ENCODE measurements at regions not wholly inside any gene's neighbourhood (a gene's known extent, or its start where the extent isn't known, plus 50 kb on each side); places are given as distances from the start of the nearest gene placed in this dataset.
A peak's percentile ranks its signal among the peaks of the same experiment; 100 is the strongest.

DNA sequence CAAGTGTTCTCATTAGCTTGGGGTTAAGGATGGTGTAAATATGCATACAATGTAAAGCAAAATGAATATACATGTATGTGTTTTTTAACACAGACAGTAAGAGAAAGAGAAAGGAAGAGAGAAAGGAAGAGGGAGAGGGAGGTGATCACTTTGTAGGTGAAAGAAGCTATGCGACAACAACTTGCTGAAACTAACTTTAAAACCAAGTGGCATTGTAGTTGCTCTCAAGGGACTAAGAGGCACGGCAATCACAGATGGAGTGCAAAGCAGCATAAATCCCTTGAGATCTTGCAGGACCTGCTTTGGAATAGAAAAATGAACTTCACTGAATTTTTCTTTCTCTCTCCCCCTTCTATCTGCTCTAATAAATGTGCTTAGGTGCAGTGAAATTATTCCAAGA lies 1665.0 kb upstream of the TENM3 start:
- no peak for DNase-seq (ENCODE audit: low spot score)

DNA sequence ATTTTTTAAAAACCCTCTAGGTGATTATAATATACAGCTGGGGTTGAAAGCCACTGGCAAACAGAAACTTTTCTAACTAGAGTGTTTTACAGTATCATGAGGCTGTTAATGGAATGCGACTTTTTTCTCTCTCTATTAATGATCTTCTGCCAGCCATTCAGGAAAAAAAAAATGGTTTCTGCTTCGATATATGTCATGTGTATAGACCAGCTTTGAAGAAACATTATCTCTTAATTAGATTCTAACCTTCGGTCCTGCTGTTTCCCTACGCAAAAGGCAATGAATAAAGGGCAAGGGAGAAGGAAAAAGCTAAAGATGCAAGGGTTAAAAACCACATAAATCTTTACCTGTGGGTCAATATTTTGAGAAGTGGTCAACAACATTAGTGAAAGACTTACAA lies 1662.1 kb upstream of the TENM3 start:
- DNase-seq (ENCODE audit: low spot score), result no peak

- DNase-seq (ENCODE audit: low spot score), result no peak
Observed at GRCh38 chr4:180587379-180587778, 1655.8 kb upstream of the TENM3 start.

GRCh38 chr4:180589575-180589974 lies 1653.6 kb upstream of the TENM3 start:
- DNase-seq (ENCODE audit: low spot score), result no peak

DNA sequence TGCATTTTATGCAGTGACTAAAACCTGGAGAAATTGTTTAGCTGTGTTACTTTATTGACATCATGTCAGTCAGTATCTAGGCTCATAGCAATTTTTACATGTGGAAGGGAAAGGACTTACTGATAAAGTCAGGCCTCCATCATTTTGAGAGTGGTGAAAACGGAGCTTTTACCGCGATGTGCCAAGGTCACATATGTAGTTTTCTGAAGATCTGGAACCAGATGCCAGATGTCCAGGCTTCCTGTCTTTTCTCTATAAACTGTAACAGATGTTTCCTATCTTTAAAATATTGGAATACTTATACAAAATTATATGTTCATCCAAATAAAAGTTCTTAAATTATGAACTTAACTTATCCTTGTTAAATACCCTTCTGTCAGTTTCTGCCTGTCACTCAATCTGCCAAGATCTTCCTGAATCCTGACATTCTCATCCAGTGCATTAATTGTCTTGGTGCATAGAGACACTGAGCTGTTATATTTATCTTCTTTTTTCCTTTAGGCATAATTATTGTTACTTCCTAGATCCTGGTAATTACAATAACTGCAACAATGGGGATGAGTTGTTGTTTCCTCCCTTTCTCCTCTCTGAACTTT lies 1646.2 kb upstream of the TENM3 start:
- no peak for DNase-seq (ENCODE audit: low spot score)

- DNase-seq (ENCODE audit: low spot score), result no peak
Observed at GRCh38 chr4:180598281-180598680, 1644.9 kb upstream of the TENM3 start.

- no peak for DNase-seq (ENCODE audit: low spot score)
Observed at GRCh38 chr4:180603791-180604190, 1639.4 kb upstream of the TENM3 start.

DNA sequence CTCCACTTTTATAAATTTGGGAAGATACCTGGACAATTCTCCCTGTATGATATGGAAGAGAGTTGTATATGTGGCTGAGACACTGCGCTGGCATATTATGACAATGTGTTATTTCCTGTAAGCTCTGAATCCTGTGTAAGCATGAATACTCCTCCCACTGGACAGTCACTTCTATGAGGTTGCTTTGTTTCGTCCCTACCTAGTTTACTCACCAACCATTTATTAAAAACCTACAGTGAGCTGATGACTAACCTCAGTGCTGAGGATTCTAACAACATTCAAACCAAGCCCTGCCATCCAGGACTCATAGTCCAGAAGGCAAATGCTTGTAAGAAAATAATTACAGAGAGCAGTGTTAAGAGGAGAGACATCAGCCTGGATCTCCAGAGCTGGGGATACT lies 1632.9 kb upstream of the TENM3 start:
- peak; percentile 56 for DNase-seq (ENCODE audit: low spot score)

DNA sequence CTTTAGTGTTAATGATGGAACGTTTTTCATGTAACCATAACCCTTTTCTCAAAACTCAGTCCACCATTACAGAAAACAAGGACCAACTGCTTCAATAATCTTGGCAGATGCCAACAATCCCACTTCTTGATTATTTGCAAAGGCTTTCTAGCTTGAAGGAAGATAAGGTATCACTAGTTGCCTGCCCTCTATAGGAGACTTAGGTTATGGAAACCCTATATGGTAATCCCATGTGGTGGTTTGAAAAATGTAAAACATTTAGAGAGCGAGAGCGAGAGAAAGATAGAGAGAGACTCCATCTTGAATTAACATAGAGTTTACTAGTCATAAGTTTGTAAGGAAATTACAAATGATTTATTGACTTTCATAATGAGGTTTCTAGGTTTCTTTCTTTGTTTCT lies 1627.5 kb upstream of the TENM3 start:
- no peak for DNase-seq (ENCODE audit: low spot score)

- peak; percentile 68 for DNase-seq (ENCODE audit: low spot score)
Observed at GRCh38 chr4:180617196-180617595, 1626.0 kb upstream of the TENM3 start.

DNA sequence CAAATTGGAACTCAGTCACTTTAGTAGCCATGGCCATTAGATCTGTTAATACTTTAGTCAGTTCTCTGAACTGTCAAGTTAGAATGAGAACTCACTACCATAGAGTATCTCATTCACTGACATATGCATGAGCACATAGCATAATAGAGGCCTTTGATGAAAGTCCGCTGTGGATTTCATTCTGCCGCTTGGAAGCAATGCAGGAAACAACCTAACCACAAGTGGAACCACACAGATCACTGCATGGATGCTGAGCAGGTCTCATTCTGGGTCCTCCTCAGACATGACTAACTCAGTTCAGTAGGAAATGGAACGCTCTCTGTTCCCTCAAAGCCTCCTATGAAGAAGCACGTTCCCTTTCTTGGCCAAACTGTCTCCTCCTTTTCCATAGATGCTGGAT lies 1624.8 kb upstream of the TENM3 start:
- no peak for DNase-seq (ENCODE audit: low spot score)

DNA sequence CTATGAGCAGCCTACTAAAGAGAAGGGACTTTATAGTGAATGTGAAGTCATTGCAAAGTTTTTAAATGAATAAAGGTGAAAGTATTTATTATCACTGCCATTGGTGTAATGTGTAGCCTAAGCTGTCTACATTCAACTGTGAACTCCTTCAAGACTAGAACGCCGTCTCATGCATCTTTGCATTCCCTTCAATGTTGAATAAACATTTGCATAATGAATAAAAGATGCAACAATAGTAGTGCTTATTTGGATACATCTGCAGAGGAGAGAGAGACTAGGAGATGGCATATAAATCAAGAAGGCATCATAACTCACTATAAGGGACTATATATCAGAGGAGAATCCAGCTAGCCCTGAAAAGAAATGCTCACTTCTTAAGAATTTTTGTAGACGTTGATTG lies 1623.8 kb upstream of the TENM3 start:
- DNase-seq (ENCODE audit: low spot score), result no peak

DNA sequence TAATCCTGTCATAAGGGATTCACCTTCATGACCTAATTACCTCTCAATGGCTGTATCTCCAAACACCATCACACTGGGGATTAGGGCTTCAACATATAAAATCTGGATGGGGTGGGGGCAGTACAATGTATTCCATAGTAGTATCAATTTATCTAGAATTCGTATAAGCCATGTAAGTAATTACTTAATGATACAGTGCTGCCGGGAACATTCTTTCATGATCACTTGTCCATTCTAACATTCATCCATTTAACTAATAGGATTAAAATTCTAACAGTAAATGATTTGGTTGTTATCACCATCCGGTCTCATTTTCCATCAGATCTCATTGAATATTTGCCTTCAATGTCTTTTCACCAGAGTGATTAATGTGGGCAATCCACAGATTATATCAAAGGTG lies 1620.9 kb upstream of the TENM3 start:
- DNase-seq (ENCODE audit: low spot score), result no peak

DNA sequence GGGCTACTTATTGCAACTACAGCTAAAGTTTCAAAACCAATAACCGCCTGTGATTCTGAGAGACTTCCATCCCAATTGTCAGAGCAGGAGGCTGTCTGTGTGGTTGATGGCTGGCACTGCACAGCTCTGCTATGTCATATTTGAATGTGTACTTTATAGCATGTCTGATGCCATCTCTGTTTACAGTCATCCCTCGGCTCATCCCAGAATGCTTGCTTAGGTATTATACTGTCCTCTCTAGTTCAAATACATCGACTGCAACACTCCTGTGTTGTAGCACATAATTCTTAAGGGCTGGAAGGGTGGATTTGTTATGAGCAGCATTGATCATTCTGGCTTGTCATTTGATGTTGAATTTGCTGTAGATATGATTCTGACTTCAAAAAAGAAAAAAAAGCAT lies 1617.5 kb upstream of the TENM3 start:
- DNase-seq (ENCODE audit: low spot score), result no peak

DNA sequence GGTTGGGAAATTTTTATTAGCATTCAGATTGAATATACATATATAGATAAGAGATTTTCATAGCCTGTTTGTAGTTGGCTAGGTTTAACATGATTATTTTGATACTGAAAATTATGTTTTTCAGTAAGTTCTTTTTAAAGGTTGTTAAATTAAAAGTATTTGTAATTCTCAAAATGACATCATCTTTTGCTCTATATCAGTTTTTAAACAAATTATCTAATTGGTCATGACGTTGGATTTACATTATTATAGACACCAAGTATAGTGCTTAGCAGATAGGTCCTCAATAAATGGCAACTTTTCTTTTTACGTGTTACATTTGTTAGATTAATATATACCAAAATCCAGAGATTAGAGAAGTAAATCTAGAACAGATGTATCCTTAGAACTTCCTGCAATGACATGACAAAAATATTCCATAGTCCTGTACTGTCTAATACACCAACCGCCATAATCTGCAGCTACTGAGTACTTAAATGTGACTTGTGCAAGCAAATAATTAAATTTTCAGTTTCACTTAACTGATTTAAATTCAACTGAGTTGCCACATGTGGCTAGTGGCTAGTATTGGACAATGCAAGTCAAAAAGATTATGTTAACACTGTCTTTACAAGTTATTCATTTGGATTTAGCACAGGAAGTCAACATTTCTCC lies 1613.1 kb upstream of the TENM3 start:
- DNase-seq (ENCODE audit: low spot score), result no peak

- no peak for DNase-seq (ENCODE audit: low spot score)
Observed at GRCh38 chr4:180634306-180634705, 1608.9 kb upstream of the TENM3 start.

- DNase-seq (ENCODE audit: low spot score), result no peak
Observed at GRCh38 chr4:180635281-180635680, 1607.9 kb upstream of the TENM3 start.

DNA sequence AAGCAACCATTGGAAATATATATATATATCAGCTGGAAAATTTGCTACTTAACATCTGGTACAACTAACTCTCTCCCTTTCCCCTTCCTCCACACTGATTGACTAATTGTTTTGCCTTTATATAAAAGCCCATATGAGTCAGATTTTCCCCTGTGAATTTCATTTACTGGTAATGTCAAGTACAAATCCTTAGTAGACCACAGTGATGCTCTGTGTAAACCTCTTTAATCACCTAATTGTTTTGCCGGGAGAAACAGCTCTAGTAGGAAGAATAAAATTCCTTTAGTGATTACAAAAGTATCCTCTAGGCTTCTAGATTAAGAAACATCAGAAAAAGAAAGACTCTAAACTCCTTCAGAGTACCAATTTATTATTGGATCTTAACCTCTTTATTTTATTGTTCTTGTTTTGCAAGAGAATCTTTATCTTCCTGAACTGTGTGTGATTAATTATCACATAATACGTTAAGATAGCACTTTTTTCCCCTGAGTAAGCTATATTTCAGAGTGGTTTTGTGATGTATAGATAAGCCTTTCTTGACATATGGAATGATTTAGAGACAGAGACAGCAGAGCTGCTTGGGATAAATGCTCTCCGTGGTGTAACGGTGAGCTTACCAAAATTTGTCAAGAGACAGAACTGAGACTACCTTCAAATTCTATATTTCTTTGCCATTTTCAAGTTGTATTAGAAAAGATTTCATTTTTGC lies 1606.4 kb upstream of the TENM3 start:
- DNase-seq (ENCODE audit: low spot score), result peak; percentile 8

- DNase-seq (ENCODE audit: low spot score), result no peak
Observed at GRCh38 chr4:180637616-180638015, 1605.6 kb upstream of the TENM3 start.

DNA sequence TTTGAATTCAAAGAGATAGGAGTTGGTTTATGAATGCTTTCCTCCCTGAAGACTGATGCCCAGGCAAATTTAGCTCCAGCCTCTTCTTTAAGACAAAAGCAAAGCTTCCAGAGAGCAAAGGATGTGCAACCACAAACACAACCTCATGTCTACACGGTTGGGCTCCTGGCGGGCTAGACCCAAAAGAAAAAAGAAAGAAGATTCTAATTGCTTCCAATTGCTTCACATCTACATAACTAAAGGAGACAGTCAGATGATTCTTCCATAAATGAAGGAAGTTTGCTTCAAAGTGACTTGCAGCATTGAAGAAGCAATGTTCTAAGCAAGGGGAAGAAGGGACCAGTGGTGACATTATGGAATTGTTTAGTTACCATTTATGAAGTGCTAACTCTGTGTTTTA lies 1603.0 kb upstream of the TENM3 start:
- DNase-seq (ENCODE audit: low spot score), result no peak

- DNase-seq (ENCODE audit: low spot score), result no peak
Observed at GRCh38 chr4:180641495-180641894, 1601.7 kb upstream of the TENM3 start.

DNA sequence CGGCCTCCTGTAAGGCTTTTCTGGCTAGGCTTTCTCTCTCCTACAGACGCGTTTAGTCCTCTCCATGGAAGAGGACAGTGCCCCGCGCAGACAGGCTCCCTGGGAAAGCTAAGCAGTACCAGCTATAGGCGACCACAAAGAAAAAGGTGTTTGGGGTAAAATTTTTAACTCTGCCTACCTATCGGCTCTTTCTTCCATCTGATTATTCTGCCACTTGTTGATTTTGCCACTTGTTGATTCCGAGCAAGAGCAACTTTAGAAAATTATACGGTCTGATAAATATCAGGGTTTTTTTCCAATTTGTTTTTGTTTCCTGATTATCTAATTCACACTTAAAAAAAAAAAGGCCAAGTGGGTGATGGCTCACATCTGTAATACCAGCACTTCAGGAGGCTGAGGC lies 1600.5 kb upstream of the TENM3 start:
- no peak for DNase-seq (ENCODE audit: low spot score)

DNA sequence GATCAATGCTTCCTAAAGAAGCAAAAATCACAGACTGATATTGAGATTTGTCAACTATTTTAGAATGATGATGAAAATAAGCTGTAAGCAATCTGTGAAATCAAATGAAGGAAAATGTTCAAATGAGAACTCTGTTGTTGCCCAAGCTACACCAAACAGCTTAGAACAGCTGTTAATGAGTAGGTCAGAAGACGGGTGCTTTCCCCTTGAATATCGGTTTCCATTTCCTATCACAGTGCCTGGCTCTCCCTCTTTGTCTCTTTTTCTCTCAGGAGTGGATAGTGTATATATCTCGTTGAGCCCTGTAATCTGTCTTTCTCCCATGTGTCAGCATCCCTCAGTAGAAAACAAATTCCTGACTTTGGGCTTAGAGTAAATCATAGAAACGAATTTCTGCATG lies 1592.9 kb upstream of the TENM3 start:
- DNase-seq (ENCODE audit: low spot score), result no peak

- no peak for DNase-seq (ENCODE audit: low spot score)
Observed at GRCh38 chr4:180652533-180652932, 1590.7 kb upstream of the TENM3 start.

Data from RKO (cell line).